Mammary epithelial cell (primary cell): ENCODE measurements at regions not wholly inside any gene's neighbourhood (a gene's known extent, or its start where the extent isn't known, plus 50 kb on each side); places are given as distances from the start of the nearest gene placed in this dataset.
"Not testable (repeated sequence)": the region's sequence is repeated elsewhere in the genome, so short reads cannot be mapped to it uniquely, and the experiment has no call there.

Experiments
- CTCF ChIP-seq, 2 donors: IDR thresholded peaks in 1 of 2; conservative IDR thresholded peaks in 1 of 2; 2 replicates each; pipeline ENCODE4 v1.5.1; 2011 to 2012; ENCODE audit warnings: inconsistent platforms in 2 of 2, low read length in 2 of 2, mild to moderate bottlenecking in 2 of 2, control low read depth in 1 of 2, low read depth in 1 of 2; ENCODE audit not compliant: insufficient read depth in 1 of 2; ENCODE audit errors: extremely low read depth in 1 of 2
- EZH2 ChIP-seq: IDR thresholded peaks from 2 replicates; pipeline ENCODE4 v1.6.1; 2012; ENCODE audit warnings: low read length, inconsistent platforms, borderline replicate concordance

GRCh38 chrX:66692512-66692911, 53.6 kb upstream of the EDA2R start:
- TF ChIP-seq CTCF (conservative IDR thresholded peaks at IDR 0.05 in 1 of 2, IDR thresholded peaks at IDR 0.05 in 1 of 2; ENCODE audit: extremely low read depth in 1 of 2, insufficient read depth in 1 of 2, low read depth in 1 of 2, low read length in 2 of 2); EZH2: not testable (repeated sequence)
